AG09319 (cell line): ENCODE measurements at regions not wholly inside any gene's neighbourhood (a gene's known extent, or its start where the extent isn't known, plus 50 kb on each side); places are given as distances from the start of the nearest gene placed in this dataset.
"Not testable (repeated sequence)": the region's sequence is repeated elsewhere in the genome, so short reads cannot be mapped to it uniquely, and the experiment has no call there.

Experiments
- DNase-seq: peaks from one replicate; pipeline ENCODE4 v3.0.0-alpha.2; 2010; ENCODE audit warnings: low read depth; ENCODE audit errors: extremely low read depth
- CTCF ChIP-seq: IDR thresholded peaks from 2 replicates; pipeline ENCODE4 v1.5.1; 2011; ENCODE audit warnings: low read depth, mild to moderate bottlenecking, inconsistent platforms, low read length, moderate library complexity

- no peak for DNase-seq
- no peak for TF ChIP-seq CTCF
Observed at GRCh38 chr15:70236341-70237086, 138.8 kb upstream of the TLE3 start.

- DNase-seq = no peak
Observed at GRCh38 chr15:70235347-70235746, 137.6 kb upstream of the TLE3 start.

GRCh38 chr15:70234256-70234905 is 136.7 kb upstream of the TLE3 start:
- DNase-seq = peak; percentile 60
- TF ChIP-seq CTCF = no peak

More at GRCh38 chr15:70235347-70235746, 137.6 kb upstream of the TLE3 start:
- TF ChIP-seq CTCF = no peak

- TF ChIP-seq CTCF = no peak
Observed at GRCh38 chr15:70231484-70231883, 133.8 kb upstream of the TLE3 start.

GRCh38 chr15:70227918-70228317 is 130.2 kb upstream of the TLE3 start:
- not testable (repeated sequence) for DNase-seq

More at GRCh38 chr15:70231484-70231883, 133.8 kb upstream of the TLE3 start:
- no peak for DNase-seq

GRCh38 chr15:70227147-70227546 is 129.4 kb upstream of the TLE3 start:
- no peak for DNase-seq
- TF ChIP-seq CTCF = no peak

- TF ChIP-seq CTCF = no peak
- DNase-seq = no peak
Observed at GRCh38 chr15:70226337-70226980, 128.7 kb upstream of the TLE3 start.
